Uterus (tissue), 3 donors: ENCODE measurements at regions not wholly inside any gene's neighbourhood (a gene's known extent, or its start where the extent isn't known, plus 50 kb on each side); places are given as distances from the start of the nearest gene placed in this dataset.

Experiments used
- DNase-seq, 2 donors: peaks; one replicate each; pipeline ENCODE4 v3.0.0-alpha.2; 2019 to 2020
- H3K27ac ChIP-seq, 2 donors: fragments of 200-600 bp; sonication (generic); 1 replicate in 1 of 2; 2 replicates in 1 of 2; pipeline ENCODE4 v1.5.1; 2016 to 2018
- H3K27me3 ChIP-seq, 2 donors: fragments of 200-600 bp; sonication (generic); one replicate each; pipeline ENCODE4 v1.5.1; 2018 to 2019; ENCODE audit warnings: control low read depth in 1 of 2
- H3K36me3 ChIP-seq, 2 donors: fragments of 200-600 bp; sonication (generic); one replicate each; pipeline ENCODE4 v1.5.1; 2019; ENCODE audit warnings: control low read depth in 1 of 2
- H3K4me1 ChIP-seq, 2 donors: fragments of 200-600 bp; sonication (generic); one replicate each; pipeline ENCODE4 v1.5.1; 2018 to 2019; ENCODE audit warnings: control low read depth in 1 of 2
- H3K4me3 ChIP-seq, 2 donors: fragments of 200-600 bp; sonication (generic); 1 replicate in 1 of 2; 2 replicates in 1 of 2; pipeline ENCODE4 v1.5.1; 2018 to 2019; ENCODE audit warnings: mild to moderate bottlenecking in 1 of 2
- H3K9me3 ChIP-seq, 2 donors: fragments of 200-600 bp; sonication (generic); one replicate each; pipeline ENCODE4 v1.5.1; 2019; ENCODE audit warnings: control low read depth in 1 of 2
- POLR2A ChIP-seq, 2 donors: fragments of 450-650 bp; IDR thresholded peaks; one replicate each; pipeline ENCODE4 v1.6.1; 2016; ENCODE audit warnings: antibody characterized with exemption in 2 of 2, mild to moderate bottlenecking in 1 of 2, moderate library complexity in 1 of 2
- intact Hi-C: fragments of 100-400 bp; cut with DNase I; formaldehyde crosslinking; loops from one replicate; pipeline ENCODE4 v1.15.1; 2023; ENCODE audit warnings: low total_unique reads
- TF ChIP-seq, protein P1 (sequence below), 4 experiments: fragments of 200-600 bp in 2 of 4; fragments of 450-650 bp in 2 of 4; sonication (generic) in 2 of 4; IDR thresholded peaks; one replicate each; pipeline ENCODE4 v1.5.1; 2016 to 2019; ENCODE audit warnings: antibody characterized with exemption in 4 of 4, mild to moderate bottlenecking in 2 of 4, moderate library complexity in 1 of 4
- donor health status: DM: yes; HTN: yes; CAD: no.

DNA sequence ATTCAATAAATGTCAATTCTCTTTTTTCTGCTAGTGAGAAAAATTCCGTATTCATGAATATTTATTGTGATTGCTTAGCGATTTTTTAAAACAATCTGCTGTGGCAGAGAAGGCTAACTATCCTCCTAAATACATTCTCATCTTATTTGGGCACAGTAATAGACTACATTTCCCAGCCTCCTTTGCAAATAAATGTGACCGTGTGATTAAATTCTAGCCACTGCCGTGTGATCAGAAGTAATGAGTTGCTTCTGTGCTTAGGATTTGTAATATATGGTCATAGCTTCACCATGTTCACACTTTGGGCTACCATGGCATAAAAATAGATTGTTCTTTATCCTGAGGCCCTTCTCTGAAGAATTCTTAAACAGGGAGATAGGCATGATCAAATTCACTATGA lies 179.6 kb downstream of the FAM124B start:
- Histone ChIP-seq H3K27me3 (no peaks in the 10 kb centered on the region), H3K27ac (no peak overlapping the region), H3K36me3 (no peaks in the 10 kb centered on the region), H3K4me1 (no peaks in the 10 kb centered on the region), H3K9me3 (no peaks in the 10 kb centered on the region), H3K4me3 (no peak overlapping the region)
- TF ChIP-seq POLR2A (IDR thresholded peaks at IDR 0.05), result no peak
- TF ChIP-seq, protein P1, sequence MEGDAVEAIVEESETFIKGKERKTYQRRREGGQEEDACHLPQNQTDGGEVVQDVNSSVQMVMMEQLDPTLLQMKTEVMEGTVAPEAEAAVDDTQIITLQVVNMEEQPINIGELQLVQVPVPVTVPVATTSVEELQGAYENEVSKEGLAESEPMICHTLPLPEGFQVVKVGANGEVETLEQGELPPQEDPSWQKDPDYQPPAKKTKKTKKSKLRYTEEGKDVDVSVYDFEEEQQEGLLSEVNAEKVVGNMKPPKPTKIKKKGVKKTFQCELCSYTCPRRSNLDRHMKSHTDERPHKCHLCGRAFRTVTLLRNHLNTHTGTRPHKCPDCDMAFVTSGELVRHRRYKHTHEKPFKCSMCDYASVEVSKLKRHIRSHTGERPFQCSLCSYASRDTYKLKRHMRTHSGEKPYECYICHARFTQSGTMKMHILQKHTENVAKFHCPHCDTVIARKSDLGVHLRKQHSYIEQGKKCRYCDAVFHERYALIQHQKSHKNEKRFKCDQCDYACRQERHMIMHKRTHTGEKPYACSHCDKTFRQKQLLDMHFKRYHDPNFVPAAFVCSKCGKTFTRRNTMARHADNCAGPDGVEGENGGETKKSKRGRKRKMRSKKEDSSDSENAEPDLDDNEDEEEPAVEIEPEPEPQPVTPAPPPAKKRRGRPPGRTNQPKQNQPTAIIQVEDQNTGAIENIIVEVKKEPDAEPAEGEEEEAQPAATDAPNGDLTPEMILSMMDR (IDR thresholded peaks at IDR 0.05), result no peak
- intact Hi-C loops, result no loop called here
- no peak for DNase-seq

GRCh38 chr2:224221455-224221913 lies 180.4 kb downstream of the FAM124B start:
- H3K9me3 ChIP-seq, result no peaks in the 10 kb centered on the region
- TF ChIP-seq, protein P1 (IDR thresholded peaks at IDR 0.05), result no peak
- no peak for TF ChIP-seq POLR2A (IDR thresholded peaks at IDR 0.05)
- H3K27me3 ChIP-seq, result no peaks in the 10 kb centered on the region
- no peak overlapping the region for H3K27ac ChIP-seq
- no peaks in the 10 kb centered on the region for H3K36me3 ChIP-seq
- no peak for DNase-seq
- intact Hi-C loops, result no loop called here
- H3K4me1 ChIP-seq, result no peaks in the 10 kb centered on the region
- no peak overlapping the region for H3K4me3 ChIP-seq

GRCh38 chr2:224220586-224221255 lies 181.2 kb downstream of the FAM124B start:
- Histone ChIP-seq H3K36me3 (no peaks in the 10 kb centered on the region), H3K4me3 (no peak overlapping the region), H3K4me1 (no peaks in the 10 kb centered on the region), H3K27ac (no peak overlapping the region), H3K9me3 (no peaks in the 10 kb centered on the region), H3K27me3 (no peaks in the 10 kb centered on the region)
- TF ChIP-seq, protein P1 (IDR thresholded peaks at IDR 0.05), result no peak
- TF ChIP-seq POLR2A (IDR thresholded peaks at IDR 0.05), result no peak
- DNase-seq, result no peak
- intact Hi-C loops, result no loop called here

- Histone ChIP-seq H3K4me3 (no peak overlapping the region), H3K9me3 (no peaks in the 10 kb centered on the region), H3K36me3 (no peaks in the 10 kb centered on the region), H3K27me3 (no peaks in the 10 kb centered on the region), H3K27ac (no peak overlapping the region), H3K4me1 (no peaks in the 10 kb centered on the region)
- no peak for DNase-seq
- TF ChIP-seq POLR2A (IDR thresholded peaks at IDR 0.05), result no peak
- TF ChIP-seq, protein P1 (IDR thresholded peaks at IDR 0.05), result no peak
- intact Hi-C loops, result no loop called here
Observed at GRCh38 chr2:224219781-224220180, 180.7 kb upstream of the SERPINE2 start.

DNA sequence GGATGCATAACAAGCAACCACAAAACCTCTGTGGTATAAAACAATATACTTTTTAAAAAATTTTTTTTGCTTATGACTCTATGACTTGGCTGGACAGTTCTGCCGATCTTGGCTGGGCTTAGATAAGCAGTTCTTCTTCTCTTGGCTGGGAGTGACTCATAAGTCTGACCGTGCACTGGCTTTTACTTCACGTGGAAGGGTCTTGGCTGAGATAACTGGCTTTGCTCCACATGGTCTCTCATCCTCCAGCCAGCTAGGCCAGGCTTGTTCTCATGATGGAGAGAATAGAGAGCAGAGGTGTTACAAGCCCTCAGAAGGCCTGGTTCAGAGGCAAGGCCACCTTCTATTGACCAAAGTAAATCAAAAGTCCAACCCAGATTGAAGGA lies 178.9 kb upstream of the SERPINE2 start:
- no peaks in the 10 kb centered on the region for H3K27me3 ChIP-seq
- no peak overlapping the region for H3K4me3 ChIP-seq
- H3K9me3 ChIP-seq, result no peaks in the 10 kb centered on the region
- no peak overlapping the region for H3K27ac ChIP-seq
- no peaks in the 10 kb centered on the region for H3K36me3 ChIP-seq
- H3K4me1 ChIP-seq, result no peaks in the 10 kb centered on the region
- intact Hi-C loops, result no loop called here
- TF ChIP-seq POLR2A (IDR thresholded peaks at IDR 0.05), result no peak
- TF ChIP-seq, protein P1 (IDR thresholded peaks at IDR 0.05), result no peak
- DNase-seq, result no peak
